IMR-90 (cell line): ENCODE measurements at regions not wholly inside any gene's neighbourhood (a gene's known extent, or its start where the extent isn't known, plus 50 kb on each side); places are given as distances from the start of the nearest gene placed in this dataset.
A peak's percentile ranks its signal among the peaks of the same experiment; 100 is the strongest.

ENCODE experiments used
- ATAC-seq: fragments of 200-7000 bp; cut with Tn5 transposase; 2 replicates; pipeline ENCODE4 v1.9.1; 2020; ENCODE audit warnings: low read depth, mild to moderate bottlenecking, moderate library complexity
- BruUV-seq: library from RNA; stranded (reverse); fragments of 400-500 nt; replicated peaks from 2 replicates; lab custom pipeline; 2021; lab: Mats Ljungman, UMichigan
- CTCF ChIA-PET: fragments of 300-600 bp; formaldehyde crosslinking; extraction: SDS; loops from one replicate; lab custom pipeline; 2021; ENCODE audit warnings: antibody characterized with exemption; lab: Yijun Ruan, JAX
- POLR2A ChIA-PET: fragments of 300-600 bp; sonication (Branson Sonifier 250); formaldehyde crosslinking; loops from one replicate; lab custom pipeline; 2022; ENCODE audit warnings: antibody characterized with exemption; ENCODE audit not compliant: unreplicated experiment; lab: Charles Lee
- DNase-seq: peaks from one replicate; pipeline ENCODE4 v3.0.0; 2013
- H2AFZ ChIP-seq: replicated peaks from 2 replicates; pipeline ENCODE3; 2013; ENCODE audit warnings: low read length, mild to moderate bottlenecking; ENCODE audit not compliant: poor library complexity
- H2AK5ac ChIP-seq: 2 replicates; pipeline ENCODE4 v1.6.1; 2013; ENCODE audit warnings: low read depth, low read length, inconsistent platforms
- H2AK9ac ChIP-seq: replicated peaks from 2 replicates; pipeline ENCODE3; 2013; ENCODE audit warnings: mild to moderate bottlenecking, low read depth, low read length, moderate library complexity; ENCODE audit not compliant: poor library complexity
- H2BK120ac ChIP-seq: 2 replicates; pipeline ENCODE4 v1.6.1; 2013; ENCODE audit warnings: low read depth, low read length, inconsistent platforms
- H2BK15ac ChIP-seq: 3 replicates; pipeline ENCODE4 v1.6.1; 2013; ENCODE audit warnings: low read depth, low read length, inconsistent platforms
- H2BK20ac ChIP-seq: 2 replicates; pipeline ENCODE4 v1.6.1; 2013; ENCODE audit warnings: low read depth, mild to moderate bottlenecking, inconsistent platforms, low read length, moderate library complexity
- H2BK5ac ChIP-seq: 2 replicates; pipeline ENCODE4 v1.6.1; 2013; ENCODE audit warnings: mild to moderate bottlenecking, low read depth, low read length, inconsistent platforms; ENCODE audit not compliant: poor library complexity, severe bottlenecking
- H3K14ac ChIP-seq: replicated peaks from 2 replicates; pipeline ENCODE4 v1.6.1; 2013; ENCODE audit warnings: low read depth, low read length, inconsistent platforms
- H3K18ac ChIP-seq: 2 replicates; pipeline ENCODE4 v1.6.1; 2013; ENCODE audit warnings: low read depth, low read length, control low read depth
- H3K23ac ChIP-seq: 2 replicates; pipeline ENCODE4 v1.6.1; 2013; ENCODE audit warnings: low read depth, low read length, inconsistent platforms
- H3K27ac ChIP-seq: 2 replicates; pipeline ENCODE4 v1.5.1; 2013; ENCODE audit warnings: mild to moderate bottlenecking, control low read depth, low read length; ENCODE audit not compliant: insufficient read depth
- H3K27me3 ChIP-seq: 2 replicates; pipeline ENCODE4 v1.6.1; 2013; ENCODE audit warnings: low read length; ENCODE audit not compliant: control insufficient read depth, insufficient read depth
- H3K36me3 ChIP-seq: 2 replicates; pipeline ENCODE4 v1.6.1; 2013; ENCODE audit warnings: low read length, mixed read lengths; ENCODE audit not compliant: control insufficient read depth, insufficient read depth
- H3K4ac ChIP-seq: 2 replicates; pipeline ENCODE4 v1.6.1; 2013; ENCODE audit warnings: low read depth, low read length, inconsistent platforms
- H3K4me1 ChIP-seq: 2 replicates; pipeline ENCODE4 v1.6.1; 2013; ENCODE audit warnings: low read length, mixed read lengths; ENCODE audit not compliant: control insufficient read depth, insufficient read depth
- H3K4me2 ChIP-seq: 2 replicates; pipeline ENCODE4 v1.6.1; 2013; ENCODE audit warnings: low read depth, mild to moderate bottlenecking, control low read depth, low read length, moderate library complexity
- H3K4me3 ChIP-seq: 2 replicates; pipeline ENCODE4 v1.5.1; 2013; ENCODE audit warnings: low read depth, mild to moderate bottlenecking, control low read depth, low read length, moderate library complexity; ENCODE audit not compliant: insufficient read depth
- H3K56ac ChIP-seq: 2 replicates; pipeline ENCODE4 v1.6.1; 2013; ENCODE audit warnings: low read length, inconsistent platforms; ENCODE audit not compliant: insufficient read depth; ENCODE audit errors: extremely low read depth
- H3K79me1 ChIP-seq, 2 experiments: 2 replicates each; pipeline ENCODE4 v1.6.1; 2013; ENCODE audit warnings: low read length in 2 of 2, inconsistent platforms in 1 of 2, low read depth in 1 of 2
- H3K9ac ChIP-seq: 2 replicates; pipeline ENCODE4 v1.6.1; 2013; ENCODE audit warnings: low read depth, low read length, control low read depth
- H3K9me1 ChIP-seq: 2 replicates; pipeline ENCODE4 v1.6.1; 2013; ENCODE audit warnings: low read length, inconsistent platforms; ENCODE audit not compliant: insufficient read depth
- H3K9me3 ChIP-seq: 2 replicates; pipeline ENCODE4 v1.6.1; 2013; ENCODE audit warnings: low read length; ENCODE audit not compliant: control insufficient read depth, insufficient read depth
- H4K20me1 ChIP-seq: 2 replicates; pipeline ENCODE4 v1.6.1; 2013; ENCODE audit warnings: low read length, inconsistent platforms; ENCODE audit not compliant: insufficient read depth
- H4K5ac ChIP-seq: 2 replicates; pipeline ENCODE4 v1.6.1; 2013; ENCODE audit warnings: mild to moderate bottlenecking, low read depth, low read length, control low read depth
- H4K8ac ChIP-seq, 2 experiments: 2 replicates each; pipeline ENCODE4 v1.6.1; 2013; ENCODE audit warnings: low read depth in 2 of 2, low read length in 2 of 2, control low read depth in 1 of 2, inconsistent platforms in 1 of 2
- H4K91ac ChIP-seq: 2 replicates; pipeline ENCODE4 v1.6.1; 2013; ENCODE audit warnings: low read depth, low read length, inconsistent platforms; ENCODE audit not compliant: insufficient read depth
- BHLHE40 ChIP-seq: fragments of 150-350 bp; IDR thresholded peaks from 2 replicates; pipeline ENCODE4 v1.6.1; 2016; ENCODE audit warnings: mild to moderate bottlenecking, low read depth, low read length
- CHD1 ChIP-seq: IDR thresholded peaks from 2 replicates; pipeline ENCODE4 v1.6.1; 2012; ENCODE audit warnings: low read depth, low read length, improper control_type of control experiment
- ELK1 ChIP-seq: fragments of 150-350 bp; IDR thresholded peaks from 2 replicates; pipeline ENCODE4 v1.6.1; 2016; ENCODE audit warnings: low read depth, mild to moderate bottlenecking, low read length, moderate library complexity, borderline replicate concordance
- FOS ChIP-seq: fragments of 150-350 bp; IDR thresholded peaks from 2 replicates; pipeline ENCODE4 v1.6.1; 2016; ENCODE audit warnings: low read depth, low read length
- MAFK ChIP-seq: IDR thresholded peaks from 2 replicates; pipeline ENCODE4 v1.6.1; 2012; ENCODE audit warnings: low read depth, low read length, improper control_type of control experiment
- MXI1 ChIP-seq: IDR thresholded peaks from 2 replicates; pipeline ENCODE4 v1.6.1; 2012; ENCODE audit warnings: low read depth, mild to moderate bottlenecking, low read length, moderate library complexity, borderline replicate concordance
- NFE2L2 ChIP-seq: fragments of 150-350 bp; IDR thresholded peaks from 2 replicates; pipeline ENCODE4 v1.6.1; 2016; ENCODE audit warnings: low read depth, mild to moderate bottlenecking, low read length
- RCOR1 ChIP-seq: IDR thresholded peaks from 2 replicates; pipeline ENCODE4 v1.6.1; 2012; ENCODE audit warnings: mild to moderate bottlenecking, low read length, improper control_type of control experiment; ENCODE audit not compliant: insufficient replicate concordance
- RFX5 ChIP-seq: IDR thresholded peaks from 2 replicates; pipeline ENCODE4 v1.8.0; 2012; ENCODE audit warnings: low read depth, mild to moderate bottlenecking, low read length, moderate library complexity
- SMC3 ChIP-seq: fragments of 150-350 bp; IDR thresholded peaks from 2 replicates; pipeline ENCODE4 v1.6.1; 2016; ENCODE audit warnings: low read depth, mild to moderate bottlenecking, antibody characterized with exemption, low read length, moderate library complexity
- USF2 ChIP-seq: fragments of 150-350 bp; IDR thresholded peaks from 2 replicates; pipeline ENCODE4 v1.6.1; 2017; ENCODE audit warnings: mild to moderate bottlenecking, antibody characterized with exemption, low read length, low read depth
- WGBS, 2 experiments: methylation state at CpG; one replicate each; pipeline versions ENCODE4 v1.1.5 to v1.1.7; 2013; ENCODE audit warnings: missing lambda C conversion rate in 2 of 2; ENCODE audit not compliant: insufficient read length in 1 of 2; ENCODE audit errors: extremely low coverage in 2 of 2; 5-methylcytosine and 5-hydroxymethylcytosine counted together
- dilution Hi-C: fragments of 300-500 bp; cut with HindIII; formaldehyde crosslinking; loops from one replicate; pipeline ENCODE4 v1.14.3; 2018; ENCODE audit warnings: low sequenced_read_pairs; ENCODE audit not compliant: unreplicated experiment
- in situ Hi-C: fragments of 300-500 bp; cut with MboI; formaldehyde crosslinking; loops from 3 replicates; pipeline ENCODE4 v1.14.3; 2019; ENCODE audit warnings: low sequenced_read_pairs, inconsistent platforms, mixed read lengths
- intact Hi-C: fragments of 100-400 bp; cut with micrococcal nuclease; formaldehyde crosslinking; loops from 2 replicates; pipeline ENCODE4 v1.10.0; 2022

GRCh38 chr6:134415656-134416055 is 97.7 kb upstream of the SGK1 start:
- intact Hi-C loops (no loop called here), in situ Hi-C loops (loop anchor here (10.0 kb wide), 1 partner anchor 241 kb away; no protein-coding TSS in a partner anchor), dilution Hi-C loops (no loop called here)
- H3K9me3 ChIP-seq = peaks cover 5% of the 10 kb centered on the region
- peak overlapping the region; percentile 15 for H4K91ac ChIP-seq
- no peaks in the 10 kb centered on the region for H3K36me3 ChIP-seq
- H3K4me1 ChIP-seq = peaks cover 14% of the 10 kb centered on the region
- H2AK5ac ChIP-seq = peak overlapping the region; percentile 67; the same call in 1 of the 2 replicates
- no TSS peak for BruUV-seq
- H3K56ac ChIP-seq = no peak overlapping the region
- H2BK5ac ChIP-seq = no peak overlapping the region
- peak overlapping the region; percentile 20; the same call in 1 of the 2 replicates for H2BK120ac ChIP-seq
- H4K8ac ChIP-seq = 0 out of 4 replicates have a peak overlapping the region, but pooled peaks of 1 of the 2 experiments have one; percentile 9
- H3K27me3 ChIP-seq = no peaks in the 10 kb centered on the region
- H3K9ac ChIP-seq = no peak overlapping the region
- WGBS, 2 experiments = no CpG with 5 or more reads among the region's 4 CpGs
- no peak overlapping the region for H3K4me3 ChIP-seq
- POLR2A ChIA-PET = no interaction called here
- H3K27ac ChIP-seq = no peak overlapping the region
- no peaks in the 10 kb centered on the region for H4K20me1 ChIP-seq
- H4K5ac ChIP-seq = 0 out of 2 replicates have a peak overlapping the region, but pooled peaks have one; percentile 45
- H3K4ac ChIP-seq = peak overlapping the region; percentile 8; the same call in 1 of the 2 replicates
- H2AK9ac ChIP-seq = no peak overlapping the region
- 0 out of 2 replicates have a peak overlapping the region, but pooled peaks have one; percentile 27 for H3K14ac ChIP-seq
- H2BK15ac ChIP-seq = 0 out of 3 replicates have a peak overlapping the region, but pooled peaks have one; percentile 15
- ATAC-seq (no peak), DNase-seq (no peak)
- H2BK20ac ChIP-seq = 0 out of 2 replicates have a peak overlapping the region, but pooled peaks have one; percentile 26
- no peak overlapping the region for H3K4me2 ChIP-seq
- H2AFZ ChIP-seq = peak overlapping the region; percentile 36
- CTCF ChIA-PET = interaction anchor here (0.6 kb wide), 1 partner anchor 133 kb away, joined by 3 read pairs; no protein-coding TSS in a partner anchor
- H3K79me1 ChIP-seq = 0 out of 4 replicates have a peak, but pooled peaks cover 0 to 6% of the 10 kb centered on the region in 2 experiments
- no peak overlapping the region for H3K23ac ChIP-seq
- H3K18ac ChIP-seq = peak overlapping the region; percentile 29; the same call in 1 of the 2 replicates
- TF ChIP-seq MAFK = no peak
- TF ChIP-seq RCOR1 = no peak
- no peak for TF ChIP-seq BHLHE40
- no peak for TF ChIP-seq MXI1
- TF ChIP-seq ELK1 = no peak
- no peak for TF ChIP-seq FOS
- no peak for TF ChIP-seq USF2
- no peak for TF ChIP-seq SMC3
- TF ChIP-seq RFX5 = no peak
- TF ChIP-seq NFE2L2 = no peak
- TF ChIP-seq CHD1 = no peak
- peaks cover 14% of the 10 kb centered on the region for H3K9me1 ChIP-seq
